Fibroblast of pulmonary artery (primary cell): ENCODE measurements at regions not wholly inside any gene's neighbourhood (a gene's known extent, or its start where the extent isn't known, plus 50 kb on each side); places are given as distances from the start of the nearest gene placed in this dataset.

ENCODE experiments used
- DNase-seq: peaks from one replicate; pipeline ENCODE4 v3.0.0-alpha.2; 2010; ENCODE audit warnings: low read depth
- H3K4me3 ChIP-seq: replicated peaks from 2 replicates; pipeline ENCODE4 v1.5.1; 2011; ENCODE audit warnings: low read depth, mild to moderate bottlenecking, control low read depth, low read length, moderate library complexity
- TF ChIP-seq, protein P1 (sequence below): IDR thresholded peaks from 2 replicates; pipeline ENCODE4 v1.5.1; 2011; ENCODE audit warnings: mild to moderate bottlenecking, control low read depth, low read length, inconsistent platforms; ENCODE audit errors: missing control alignments

DNA sequence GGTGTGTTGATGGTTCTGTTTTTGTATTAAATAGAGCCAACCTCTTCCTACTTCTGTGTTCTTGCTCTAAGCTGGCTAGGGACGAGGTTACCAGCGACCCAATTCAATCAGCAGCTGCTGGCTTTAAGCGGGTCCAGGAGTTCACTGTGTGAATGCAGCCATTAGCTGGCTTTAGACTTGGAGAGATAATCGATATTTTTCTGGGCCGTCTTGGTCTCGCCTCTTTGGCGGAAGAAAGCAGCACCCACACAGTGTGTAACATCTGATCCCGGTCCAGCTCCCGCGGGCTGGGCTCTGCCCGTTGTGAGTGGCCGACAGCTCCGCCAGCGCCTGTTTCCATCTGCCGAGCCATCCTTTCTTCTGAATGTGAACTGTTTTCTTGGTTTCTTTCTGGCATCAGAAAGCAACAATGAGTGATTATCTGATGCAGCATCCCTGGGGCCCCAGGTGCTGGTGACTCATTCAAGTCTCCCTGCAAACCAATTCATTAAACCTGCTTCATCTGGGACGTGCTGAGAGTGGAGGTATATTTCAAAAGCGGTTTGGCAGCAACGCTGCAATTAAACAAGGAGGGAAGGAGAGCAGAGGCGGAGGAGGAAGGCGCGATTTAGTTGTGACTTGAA lies 90.8 kb upstream of the IRX4 start:
- no peak for DNase-seq
- TF ChIP-seq, protein P1, sequence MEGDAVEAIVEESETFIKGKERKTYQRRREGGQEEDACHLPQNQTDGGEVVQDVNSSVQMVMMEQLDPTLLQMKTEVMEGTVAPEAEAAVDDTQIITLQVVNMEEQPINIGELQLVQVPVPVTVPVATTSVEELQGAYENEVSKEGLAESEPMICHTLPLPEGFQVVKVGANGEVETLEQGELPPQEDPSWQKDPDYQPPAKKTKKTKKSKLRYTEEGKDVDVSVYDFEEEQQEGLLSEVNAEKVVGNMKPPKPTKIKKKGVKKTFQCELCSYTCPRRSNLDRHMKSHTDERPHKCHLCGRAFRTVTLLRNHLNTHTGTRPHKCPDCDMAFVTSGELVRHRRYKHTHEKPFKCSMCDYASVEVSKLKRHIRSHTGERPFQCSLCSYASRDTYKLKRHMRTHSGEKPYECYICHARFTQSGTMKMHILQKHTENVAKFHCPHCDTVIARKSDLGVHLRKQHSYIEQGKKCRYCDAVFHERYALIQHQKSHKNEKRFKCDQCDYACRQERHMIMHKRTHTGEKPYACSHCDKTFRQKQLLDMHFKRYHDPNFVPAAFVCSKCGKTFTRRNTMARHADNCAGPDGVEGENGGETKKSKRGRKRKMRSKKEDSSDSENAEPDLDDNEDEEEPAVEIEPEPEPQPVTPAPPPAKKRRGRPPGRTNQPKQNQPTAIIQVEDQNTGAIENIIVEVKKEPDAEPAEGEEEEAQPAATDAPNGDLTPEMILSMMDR, result no peak
- H3K4me3 ChIP-seq, result no peak overlapping the region

DNA sequence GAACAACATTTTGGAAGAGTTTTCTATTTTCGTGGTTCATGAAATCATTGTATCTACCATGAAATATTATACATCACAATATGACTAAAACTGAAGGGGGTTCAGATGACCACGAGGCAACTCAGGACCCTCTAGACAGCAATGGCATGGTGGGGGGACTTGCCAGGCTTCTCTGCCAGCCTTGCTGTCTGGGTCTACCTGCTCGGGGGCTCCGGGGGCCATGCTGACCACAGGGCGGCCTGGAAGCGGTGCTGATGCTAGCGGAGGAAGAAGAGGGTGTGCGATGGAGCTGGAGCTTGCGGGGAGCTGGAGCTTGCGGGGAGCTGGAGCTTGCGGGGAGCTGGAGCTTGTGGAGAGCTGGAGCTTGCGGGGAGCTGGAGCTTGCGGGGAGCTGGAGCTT lies 89.2 kb upstream of the IRX4 start:
- TF ChIP-seq, protein P1, result no peak
- DNase-seq, result no peak
- no peak overlapping the region for H3K4me3 ChIP-seq

DNA sequence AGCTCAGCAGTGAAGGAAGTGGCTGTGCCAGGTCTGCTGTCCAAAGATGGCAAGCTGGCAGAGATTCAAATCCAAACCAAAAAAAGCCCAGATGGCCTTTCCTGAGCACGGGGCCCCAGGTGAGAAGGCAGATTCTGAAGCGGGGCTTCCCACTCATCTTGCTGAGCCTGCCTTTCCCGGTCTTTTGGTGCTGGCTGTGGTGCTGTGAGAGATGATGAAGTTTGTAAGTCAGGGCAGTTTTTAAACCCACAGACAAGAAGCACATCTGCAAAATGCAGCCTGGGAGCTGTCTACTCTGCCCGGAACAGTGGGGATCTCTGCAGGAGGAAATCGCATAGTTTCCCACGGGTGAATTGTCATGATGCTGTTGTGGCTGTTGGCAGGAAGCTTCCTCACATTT lies 85.0 kb upstream of the IRX4 start:
- TF ChIP-seq, protein P1, result no peak
- no peak overlapping the region for H3K4me3 ChIP-seq
- no peak for DNase-seq

DNA sequence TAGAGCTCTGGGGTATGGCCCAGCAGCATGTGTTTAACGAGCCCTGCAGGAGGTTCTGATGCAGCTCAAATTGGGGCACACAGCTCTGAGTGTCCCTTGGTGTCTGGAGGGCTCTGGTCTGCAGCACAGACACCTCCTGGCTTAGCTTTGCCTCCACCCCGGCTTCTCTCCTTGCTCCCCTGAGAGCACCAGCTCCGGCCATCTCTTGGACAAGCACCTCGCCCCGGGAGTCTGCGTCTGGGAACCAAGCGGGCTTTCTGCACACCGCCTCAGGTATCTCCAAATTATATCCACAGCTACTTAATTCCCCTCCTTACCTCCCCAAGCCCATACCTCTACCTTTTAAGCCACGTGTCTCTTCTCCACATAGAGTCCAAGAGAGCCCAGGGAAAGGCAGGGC lies 83.7 kb upstream of the IRX4 start:
- TF ChIP-seq, protein P1, result no peak
- DNase-seq, result no peak

DNA sequence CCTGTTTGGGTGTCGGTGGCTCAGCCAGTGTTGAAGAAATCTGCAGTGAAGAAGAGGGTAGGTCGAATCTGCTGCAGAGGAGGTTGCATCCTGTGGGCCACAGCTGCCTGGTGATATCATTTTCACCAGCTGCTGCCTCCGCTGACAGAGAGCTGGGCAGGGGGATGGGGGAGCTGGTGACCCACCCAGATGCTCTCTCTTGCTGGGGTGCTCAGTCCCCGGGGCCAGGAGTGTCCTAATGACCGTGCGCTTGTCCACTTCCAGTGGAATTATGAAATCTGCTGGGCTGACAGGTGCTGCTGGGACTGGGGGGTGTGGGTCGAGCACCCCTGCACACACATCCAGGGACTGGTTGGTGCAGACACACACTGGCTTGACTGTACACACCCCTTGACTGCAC lies 83.2 kb upstream of the IRX4 start:
- no peak for DNase-seq
- TF ChIP-seq, protein P1, result no peak
- no peak overlapping the region for H3K4me3 ChIP-seq

More for the DNA sequence above, 83.7 kb upstream of the IRX4 start:
- no peak overlapping the region for H3K4me3 ChIP-seq

DNA sequence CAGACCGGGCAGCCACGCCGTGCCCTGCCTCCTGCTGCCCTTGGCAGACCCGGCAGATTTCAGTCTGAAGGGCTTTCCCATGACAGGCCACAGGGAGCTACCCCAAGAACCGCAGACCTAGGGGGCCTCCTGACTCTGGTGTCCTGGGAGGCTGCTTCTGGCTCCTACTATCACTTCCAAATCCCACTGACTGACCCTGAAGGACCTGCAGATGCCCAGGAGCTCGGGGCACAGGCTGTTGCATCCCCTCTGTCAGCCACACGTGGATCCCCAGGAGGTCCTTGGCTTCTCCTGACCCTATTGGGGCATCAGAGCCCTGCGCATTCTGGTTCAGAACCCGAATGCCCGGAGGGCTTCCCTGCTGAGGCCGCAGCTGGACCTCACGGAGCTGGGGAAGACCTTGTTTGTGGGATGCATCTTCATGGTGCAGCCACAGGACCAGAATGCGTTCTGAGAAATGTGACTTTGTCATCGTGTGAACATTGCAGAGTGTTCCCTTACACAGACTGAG lies 81.3 kb upstream of the IRX4 start:
- TF ChIP-seq, protein P1, result no peak
- DNase-seq, result no peak
- no peak overlapping the region for H3K4me3 ChIP-seq

DNA sequence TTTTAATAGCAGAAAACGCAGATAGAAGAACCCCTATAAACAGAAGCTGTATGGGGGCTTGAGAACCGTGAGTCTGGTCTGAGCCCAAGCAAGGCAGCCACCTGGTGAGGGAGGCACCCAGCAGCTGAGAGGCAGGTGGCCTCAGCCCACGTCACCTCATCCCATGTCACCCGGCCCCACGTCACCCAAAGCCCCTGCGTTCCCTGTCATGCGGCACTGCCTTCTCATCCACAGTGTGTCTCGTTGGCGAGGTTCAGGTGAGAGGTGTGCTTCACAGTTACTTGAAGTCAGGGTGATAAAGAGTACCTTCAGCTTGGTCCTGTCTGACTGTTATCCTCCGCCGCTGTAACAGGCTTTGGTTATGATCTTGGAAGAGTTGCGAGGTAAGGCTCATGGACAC lies 80.6 kb upstream of the IRX4 start:
- no peak for DNase-seq
- H3K4me3 ChIP-seq, result no peak overlapping the region
- TF ChIP-seq, protein P1, result no peak
